ENCODE measurements at regions not wholly inside any gene's neighbourhood (a gene's known extent, or its start where the extent isn't known, plus 50 kb on each side); places are given as distances from the start of the nearest gene placed in this dataset.

- Mint-ChIP-seq H3K36me3 (ENCODE audit: insufficient read depth) (no peaks in the 10 kb centered on the region), H3K27ac (ENCODE audit: low read depth) (no peak overlapping the region), H3K4me3 (no peak overlapping the region), H3K4me1 (no peaks in the 10 kb centered on the region), H3K27me3 (no peaks in the 10 kb centered on the region), H3K9me3 (peaks cover 19% of the 10 kb centered on the region)
- ATAC-seq (replicated peaks; ENCODE audit: extremely low read depth, poor library complexity, severe bottlenecking), result no peak
- no peak for DNase-seq (ENCODE audit: low spot score in 2 of 2)
Measured at GRCh38 chr18:60861575-60861974, 471.7 kb upstream of the CDH20 start.

DNA sequence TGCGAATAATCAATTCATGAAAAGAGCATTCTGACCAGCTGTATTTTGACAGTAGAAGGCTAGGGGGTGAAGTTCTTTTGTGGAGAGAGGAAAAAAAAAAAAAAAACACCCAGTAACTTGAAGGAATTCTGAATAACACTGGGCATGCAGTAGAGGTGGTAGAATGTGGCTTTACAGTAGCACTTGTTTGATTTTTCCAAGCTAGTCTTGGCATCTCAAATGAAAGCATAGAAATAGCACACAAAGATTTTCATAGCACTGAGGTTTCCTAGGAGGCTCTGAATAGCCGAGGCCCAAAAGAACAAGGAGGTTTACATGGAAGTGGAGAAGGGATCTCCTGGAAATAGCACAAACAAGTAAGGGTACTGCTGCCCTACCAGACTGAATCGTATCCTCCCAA, 470.2 kb upstream of the CDH20 start:
- Mint-ChIP-seq H3K36me3 (ENCODE audit: insufficient read depth) (no peaks in the 10 kb centered on the region), H3K9me3 (peaks cover 19% of the 10 kb centered on the region), H3K4me1 (no peaks in the 10 kb centered on the region), H3K27me3 (no peaks in the 10 kb centered on the region), H3K27ac (ENCODE audit: low read depth) (no peak overlapping the region), H3K4me3 (no peak overlapping the region)
- ATAC-seq (replicated peaks; ENCODE audit: extremely low read depth, poor library complexity, severe bottlenecking) (no peak), DNase-seq (ENCODE audit: low spot score in 2 of 2) (no peak)

DNA sequence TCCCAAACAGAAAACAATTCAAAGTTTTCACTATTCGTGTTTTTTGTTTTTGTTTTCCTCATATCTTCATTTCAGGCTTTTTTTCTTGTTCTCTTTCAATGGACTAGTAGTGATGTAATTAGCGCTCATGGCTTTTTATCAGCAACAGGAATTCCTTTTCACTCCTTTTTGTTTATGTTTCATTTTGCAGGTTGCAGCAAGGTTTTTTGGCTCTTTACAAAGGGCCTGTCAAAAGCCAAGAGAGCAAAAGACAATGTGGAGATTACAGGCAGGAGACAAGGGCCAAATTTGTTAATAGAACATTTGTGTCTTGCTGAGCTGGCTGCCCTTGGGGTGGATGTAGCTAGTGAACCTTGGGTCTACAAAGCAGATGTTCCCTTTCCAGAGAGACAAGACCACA, 467.4 kb upstream of the CDH20 start:
- Mint-ChIP-seq H3K27me3 (no peaks in the 10 kb centered on the region), H3K27ac (ENCODE audit: low read depth) (no peak overlapping the region), H3K36me3 (ENCODE audit: insufficient read depth) (no peaks in the 10 kb centered on the region), H3K9me3 (peaks cover 23% of the 10 kb centered on the region), H3K4me1 (no peaks in the 10 kb centered on the region), H3K4me3 (no peak overlapping the region)
- ATAC-seq (replicated peaks; ENCODE audit: extremely low read depth, poor library complexity, severe bottlenecking) (no peak), DNase-seq (ENCODE audit: low spot score in 2 of 2) (no peak)

GRCh38 chr18:60870261-60871153, 462.7 kb upstream of the CDH20 start:
- Mint-ChIP-seq H3K4me3 (no peak overlapping the region), H3K27ac (ENCODE audit: low read depth) (no peak overlapping the region)
- DNase-seq (ENCODE audit: low spot score in 2 of 2), result no peak

GRCh38 chr18:60872434-60872833, 460.8 kb upstream of the CDH20 start:
- ATAC-seq (replicated peaks; ENCODE audit: extremely low read depth, poor library complexity, severe bottlenecking), result no peak
- no peak for DNase-seq (ENCODE audit: low spot score in 2 of 2)
- peaks cover 2% of the 10 kb centered on the region for H3K36me3 Mint-ChIP-seq (ENCODE audit: insufficient read depth)
- H3K9me3 Mint-ChIP-seq, result peaks cover 41% of the 10 kb centered on the region
- H3K4me3 Mint-ChIP-seq, result no peak overlapping the region
- no peaks in the 10 kb centered on the region for H3K4me1 Mint-ChIP-seq
- H3K27me3 Mint-ChIP-seq, result no peaks in the 10 kb centered on the region
- no peak overlapping the region for H3K27ac Mint-ChIP-seq (ENCODE audit: low read depth)

More at GRCh38 chr18:60870261-60871153, 462.7 kb upstream of the CDH20 start:
- Mint-ChIP-seq H3K4me1 (no peaks in the 10 kb centered on the region), H3K36me3 (ENCODE audit: insufficient read depth) (peaks cover 2% of the 10 kb centered on the region), H3K9me3 (peaks cover 35% of the 10 kb centered on the region), H3K27me3 (no peaks in the 10 kb centered on the region)
- ATAC-seq (replicated peaks; ENCODE audit: extremely low read depth, poor library complexity, severe bottlenecking), result no peak

- peaks cover 45% of the 10 kb centered on the region for H3K9me3 Mint-ChIP-seq
- H3K27me3 Mint-ChIP-seq, result no peaks in the 10 kb centered on the region
- H3K36me3 Mint-ChIP-seq (ENCODE audit: insufficient read depth), result peaks cover 2% of the 10 kb centered on the region
- H3K27ac Mint-ChIP-seq (ENCODE audit: low read depth), result no peak overlapping the region
- no peak for ATAC-seq (replicated peaks; ENCODE audit: extremely low read depth, poor library complexity, severe bottlenecking)
- no peak for DNase-seq (ENCODE audit: low spot score in 2 of 2)
- no peaks in the 10 kb centered on the region for H3K4me1 Mint-ChIP-seq
- no peak overlapping the region for H3K4me3 Mint-ChIP-seq
Measured at GRCh38 chr18:60873708-60874107, 459.5 kb upstream of the CDH20 start.

DNA sequence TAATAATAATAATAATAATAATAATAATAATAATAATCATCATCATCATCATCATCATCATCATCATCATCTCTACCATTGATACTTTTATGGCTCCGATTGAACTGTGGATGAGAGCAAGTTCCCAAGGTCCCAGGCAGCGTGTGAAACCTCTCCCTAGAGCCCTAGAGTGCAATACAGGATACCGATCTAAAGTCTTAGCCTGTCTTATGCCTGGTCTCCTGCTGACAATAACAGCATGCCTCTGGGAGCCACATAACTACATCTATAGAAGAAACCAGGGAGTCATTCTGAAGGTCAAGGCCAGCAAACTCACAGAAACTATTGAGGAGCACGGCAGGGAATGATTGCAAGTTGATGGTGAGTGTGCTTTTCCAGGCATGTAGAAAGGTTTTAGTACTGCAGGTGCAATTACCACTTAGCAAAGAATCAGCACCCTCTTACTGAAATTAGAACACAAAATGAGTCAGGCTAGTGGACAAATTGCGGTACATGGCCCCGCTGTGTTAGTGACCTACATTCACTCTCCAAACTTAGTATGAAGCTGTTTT, 457.2 kb upstream of the CDH20 start:
- Mint-ChIP-seq H3K9me3 (peaks cover 37% of the 10 kb centered on the region), H3K27ac (ENCODE audit: low read depth) (no peak overlapping the region), H3K27me3 (no peaks in the 10 kb centered on the region), H3K36me3 (ENCODE audit: insufficient read depth) (peaks cover 2% of the 10 kb centered on the region), H3K4me3 (no peak overlapping the region), H3K4me1 (no peaks in the 10 kb centered on the region)
- DNase-seq (ENCODE audit: low spot score in 2 of 2) (no peak), ATAC-seq (replicated peaks; ENCODE audit: extremely low read depth, poor library complexity, severe bottlenecking) (no peak)

- Mint-ChIP-seq H3K27ac (ENCODE audit: low read depth) (no peak overlapping the region), H3K36me3 (ENCODE audit: insufficient read depth) (no peaks in the 10 kb centered on the region), H3K27me3 (no peaks in the 10 kb centered on the region), H3K4me1 (no peaks in the 10 kb centered on the region), H3K9me3 (peaks cover 23% of the 10 kb centered on the region), H3K4me3 (no peak overlapping the region)
- no peak for ATAC-seq (replicated peaks; ENCODE audit: extremely low read depth, poor library complexity, severe bottlenecking)
- DNase-seq (ENCODE audit: low spot score in 2 of 2), result no peak
Measured at GRCh38 chr18:60880184-60880583, 453.0 kb upstream of the CDH20 start.

DNA sequence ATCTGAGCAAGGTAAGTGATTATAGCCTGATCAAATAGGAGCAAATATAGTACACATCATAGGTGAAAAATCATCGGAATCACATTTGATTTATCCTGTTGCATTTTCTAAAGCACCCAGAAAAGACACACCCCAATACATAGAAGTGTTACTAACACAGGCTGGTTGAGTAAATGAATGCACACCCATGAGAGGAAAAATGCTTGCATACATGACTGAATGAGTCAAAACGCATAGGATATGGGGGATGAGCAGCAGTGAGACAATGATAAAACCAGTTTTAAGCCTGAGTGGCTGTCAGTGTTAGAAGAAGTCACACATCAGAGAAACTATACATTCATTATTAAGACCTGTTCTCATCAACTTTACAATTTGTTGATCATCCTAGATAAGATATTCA, 449.6 kb upstream of the CDH20 start:
- no peaks in the 10 kb centered on the region for H3K4me1 Mint-ChIP-seq
- H3K9me3 Mint-ChIP-seq, result peaks cover 8% of the 10 kb centered on the region
- ATAC-seq (replicated peaks; ENCODE audit: extremely low read depth, poor library complexity, severe bottlenecking), result no peak
- no peak overlapping the region for H3K4me3 Mint-ChIP-seq
- no peaks in the 10 kb centered on the region for H3K27me3 Mint-ChIP-seq
- no peaks in the 10 kb centered on the region for H3K36me3 Mint-ChIP-seq (ENCODE audit: insufficient read depth)
- DNase-seq (ENCODE audit: low spot score in 2 of 2), result no peak
- no peak overlapping the region for H3K27ac Mint-ChIP-seq (ENCODE audit: low read depth)

GRCh38 chr18:60888071-60888624, 445.1 kb upstream of the CDH20 start:
- Mint-ChIP-seq H3K4me1 (no peaks in the 10 kb centered on the region), H3K9me3 (no peaks in the 10 kb centered on the region)
- ATAC-seq (replicated peaks; ENCODE audit: extremely low read depth, poor library complexity, severe bottlenecking), result no peak

DNA sequence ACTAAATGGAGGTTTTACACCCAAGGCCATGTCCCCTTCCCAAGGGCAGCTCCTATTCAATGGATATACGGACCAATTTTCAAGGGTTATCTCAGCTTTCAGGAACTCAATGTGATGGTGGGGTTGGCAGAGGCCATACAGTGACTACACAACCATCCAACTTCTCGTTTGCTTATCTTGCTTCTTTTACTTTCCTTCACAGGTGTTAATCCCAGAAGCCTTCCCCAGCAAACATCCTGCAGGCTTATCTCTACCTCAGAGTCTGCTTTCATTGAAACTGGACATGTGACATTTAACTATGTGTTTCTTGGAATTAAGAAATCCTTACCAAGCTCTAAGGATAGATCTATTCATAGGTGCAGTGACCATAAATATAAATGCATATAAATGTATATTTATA, 443.8 kb upstream of the CDH20 start:
- Mint-ChIP-seq H3K36me3 (ENCODE audit: insufficient read depth) (no peaks in the 10 kb centered on the region), H3K4me3 (no peak overlapping the region), H3K27ac (ENCODE audit: low read depth) (no peak overlapping the region), H3K9me3 (no peaks in the 10 kb centered on the region), H3K27me3 (no peaks in the 10 kb centered on the region), H3K4me1 (no peaks in the 10 kb centered on the region)
- ATAC-seq (replicated peaks; ENCODE audit: extremely low read depth, poor library complexity, severe bottlenecking) (no peak), DNase-seq (ENCODE audit: low spot score in 2 of 2) (no peak)

More at GRCh38 chr18:60888071-60888624, 445.1 kb upstream of the CDH20 start:
- Mint-ChIP-seq H3K36me3 (ENCODE audit: insufficient read depth) (no peaks in the 10 kb centered on the region), H3K27ac (ENCODE audit: low read depth) (no peak overlapping the region), H3K27me3 (no peaks in the 10 kb centered on the region), H3K4me3 (no peak overlapping the region)
- DNase-seq (ENCODE audit: low spot score in 2 of 2), result no peak

DNA sequence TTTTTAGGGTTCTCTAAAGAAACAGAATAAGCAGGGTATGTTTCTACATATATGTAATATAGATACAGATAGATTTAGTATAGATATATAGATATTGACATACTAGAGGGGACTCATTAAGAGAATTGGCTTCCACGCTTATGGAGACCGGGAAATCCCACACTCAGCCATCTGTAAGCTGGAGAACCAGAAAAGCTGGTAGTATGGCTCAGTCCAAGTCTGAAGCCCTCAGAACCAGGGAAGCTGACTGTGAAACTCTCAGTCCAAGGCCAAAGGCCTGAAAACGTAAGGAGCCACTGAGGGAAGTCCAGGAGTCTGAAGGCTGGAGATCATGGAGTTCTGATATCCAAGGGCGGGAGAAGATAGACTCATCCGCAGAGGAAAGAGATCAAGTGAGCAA, 441.3 kb upstream of the CDH20 start:
- H3K4me1 Mint-ChIP-seq, result no peaks in the 10 kb centered on the region
- ATAC-seq (replicated peaks; ENCODE audit: extremely low read depth, poor library complexity, severe bottlenecking) (no peak), DNase-seq (ENCODE audit: low spot score in 2 of 2) (no peak)
- H3K4me3 Mint-ChIP-seq, result no peak overlapping the region
- H3K9me3 Mint-ChIP-seq, result peaks cover 11% of the 10 kb centered on the region
- H3K36me3 Mint-ChIP-seq (ENCODE audit: insufficient read depth), result no peaks in the 10 kb centered on the region
- no peaks in the 10 kb centered on the region for H3K27me3 Mint-ChIP-seq
- no peak overlapping the region for H3K27ac Mint-ChIP-seq (ENCODE audit: low read depth)

DNA sequence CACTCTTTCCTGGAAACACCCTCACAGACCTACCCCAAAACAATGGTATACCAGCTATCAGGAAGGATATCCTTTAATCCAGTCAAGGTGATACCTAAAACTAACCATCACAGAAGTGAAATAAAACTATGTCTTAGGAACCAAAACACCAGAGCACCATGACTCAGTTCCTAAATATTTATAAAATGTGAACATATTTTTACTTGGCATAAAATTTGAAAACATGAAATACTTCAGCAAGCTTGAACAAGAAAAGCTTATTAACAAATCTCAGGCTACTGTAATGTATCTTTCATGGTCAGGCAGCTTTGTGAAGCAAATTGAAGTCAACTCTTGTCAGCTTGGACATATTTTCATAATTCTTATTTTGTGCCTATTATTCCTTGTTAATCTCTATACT, 440.8 kb upstream of the CDH20 start:
- H3K4me3 Mint-ChIP-seq, result no peak overlapping the region
- H3K4me1 Mint-ChIP-seq, result no peaks in the 10 kb centered on the region
- peaks cover 14% of the 10 kb centered on the region for H3K9me3 Mint-ChIP-seq
- H3K27me3 Mint-ChIP-seq, result no peaks in the 10 kb centered on the region
- H3K36me3 Mint-ChIP-seq (ENCODE audit: insufficient read depth), result no peaks in the 10 kb centered on the region
- DNase-seq (ENCODE audit: low spot score in 2 of 2) (no peak), ATAC-seq (replicated peaks; ENCODE audit: extremely low read depth, poor library complexity, severe bottlenecking) (no peak)
- no peak overlapping the region for H3K27ac Mint-ChIP-seq (ENCODE audit: low read depth)
